ENCODE measurements at regions not wholly inside any gene's neighbourhood (a gene's known extent, or its start where the extent isn't known, plus 50 kb on each side); places are given as distances from the start of the nearest gene placed in this dataset.

GRCh38 chr12:18864900-18865561, 127.1 kb downstream of the CAPZA3 start:
- no peak overlapping the region for H3K27ac ChIP-seq
- no peak for TF ChIP-seq CTCF (conservative IDR thresholded peaks at IDR 0.05)
- TF ChIP-seq ZFX (IDR thresholded peaks at IDR 0.05): no peak

DNA sequence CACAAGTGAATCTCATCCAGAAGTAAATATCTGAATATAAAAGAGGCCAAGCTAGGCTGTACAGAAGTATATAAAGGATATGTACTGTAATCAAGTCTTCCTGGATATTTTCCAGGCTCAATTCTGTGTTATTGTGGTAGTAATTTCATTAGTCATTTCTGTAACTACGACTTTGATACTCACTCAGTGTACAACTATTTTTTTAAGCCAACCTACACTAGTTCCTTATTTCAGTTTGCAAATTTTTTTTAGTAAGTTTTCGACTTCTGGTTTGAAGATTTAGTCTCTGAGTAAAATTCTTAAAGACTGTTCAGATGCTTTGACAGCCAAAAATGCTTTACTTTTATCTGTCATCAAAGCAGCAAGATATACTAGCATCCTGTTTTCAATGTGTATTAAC, 130.8 kb downstream of the CAPZA3 start:
- TF ChIP-seq CTCF (conservative IDR thresholded peaks at IDR 0.05) (no peak), ZFX (IDR thresholded peaks at IDR 0.05) (no peak)
- no peak overlapping the region for H3K27ac ChIP-seq

GRCh38 chr12:18872770-18873169, 134.9 kb downstream of the CAPZA3 start:
- TF ChIP-seq CTCF (conservative IDR thresholded peaks at IDR 0.05) (no peak), ZFX (IDR thresholded peaks at IDR 0.05) (no peak)
- H3K27ac ChIP-seq: no peak overlapping the region

DNA sequence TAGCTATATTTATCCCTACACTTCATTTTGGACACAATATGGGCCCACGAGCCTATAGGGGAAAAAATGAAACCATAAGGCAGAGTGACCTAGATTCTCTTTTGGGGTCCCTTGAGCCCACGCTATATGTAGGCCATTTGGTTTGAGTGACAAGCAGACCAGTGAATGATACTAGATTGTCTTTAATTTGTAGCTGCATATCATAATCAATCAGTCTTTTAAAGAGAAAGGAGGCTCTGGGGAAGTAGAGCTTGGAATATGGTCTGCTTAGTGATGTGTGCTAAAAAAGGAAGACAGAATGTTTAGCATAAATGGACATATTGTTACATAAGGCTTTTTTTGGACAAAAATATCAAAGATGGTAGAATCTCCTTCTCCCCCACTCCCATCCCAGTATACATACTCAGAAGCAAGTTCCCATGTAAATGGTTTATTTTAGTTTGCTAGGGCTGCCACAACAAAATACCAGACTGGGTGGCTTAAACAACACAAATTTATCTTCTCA, 140.8 kb downstream of the CAPZA3 start:
- TF ChIP-seq ZFX (IDR thresholded peaks at IDR 0.05): no peak
- no peak for TF ChIP-seq CTCF (conservative IDR thresholded peaks at IDR 0.05)
- no peak overlapping the region; the same call in 1 of the 2 replicates for H3K27ac ChIP-seq

GRCh38 chr12:18882690-18883089, 144.8 kb downstream of the CAPZA3 start:
- H3K27ac ChIP-seq: no peak overlapping the region
- TF ChIP-seq CTCF (conservative IDR thresholded peaks at IDR 0.05) (peak; percentile 37), ZFX (IDR thresholded peaks at IDR 0.05) (no peak)

DNA sequence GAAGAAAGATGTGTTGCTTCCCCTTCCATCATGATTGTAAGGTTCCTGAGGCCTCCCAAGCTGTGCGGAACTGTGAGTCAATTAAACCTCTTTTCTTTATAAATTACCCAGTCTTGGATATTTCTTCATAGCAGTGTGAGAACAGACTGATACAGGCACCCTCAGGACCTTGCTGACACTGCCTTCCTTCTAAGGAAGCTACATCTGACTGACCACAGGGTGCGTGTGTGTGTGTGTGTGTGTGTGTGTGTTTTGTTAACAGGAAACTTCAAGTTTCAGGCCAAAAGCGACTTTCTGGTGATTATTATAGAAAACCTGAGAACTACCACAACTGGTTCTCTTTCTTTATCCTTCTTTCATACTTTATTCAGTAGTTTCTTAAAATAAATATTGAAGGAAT, 149.0 kb downstream of the CAPZA3 start:
- no peak overlapping the region for H3K27ac ChIP-seq
- no peak for TF ChIP-seq CTCF (conservative IDR thresholded peaks at IDR 0.05)
- no peak for TF ChIP-seq ZFX (IDR thresholded peaks at IDR 0.05)

DNA sequence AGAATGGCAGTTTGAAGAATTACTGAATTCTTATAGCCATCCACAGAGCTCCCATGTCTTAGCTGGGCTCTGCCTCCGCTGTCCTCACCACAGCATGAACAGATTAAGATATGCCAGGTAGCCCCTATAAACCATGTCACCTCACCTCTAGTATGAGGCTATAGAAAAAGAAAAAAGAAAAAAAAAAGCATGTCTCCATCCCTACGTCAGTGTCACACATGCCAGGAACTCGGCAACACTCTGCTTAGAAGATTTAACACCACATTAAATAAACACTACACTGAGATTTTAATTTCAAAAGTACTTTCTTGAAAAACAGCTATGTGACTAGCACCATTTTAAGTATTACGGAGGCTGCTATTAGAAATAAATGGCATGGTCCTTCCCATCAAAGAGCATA, 149.4 kb downstream of the CAPZA3 start:
- no peak for TF ChIP-seq ZFX (IDR thresholded peaks at IDR 0.05)
- TF ChIP-seq CTCF (conservative IDR thresholded peaks at IDR 0.05): no peak
- H3K27ac ChIP-seq: no peak overlapping the region

Data from C4-2B (cell line).